WI38 (cell line): ENCODE measurements at regions not wholly inside any gene's neighbourhood (a gene's known extent, or its start where the extent isn't known, plus 50 kb on each side); places are given as distances from the start of the nearest gene placed in this dataset.

Source experiments
- H3K4me3 ChIP-seq: 2 replicates; pipeline ENCODE4 v1.5.1; 2011; ENCODE audit warnings: low read depth, mild to moderate bottlenecking, control low read depth, low read length
- CTCF ChIP-seq: IDR thresholded peaks from 2 replicates; pipeline ENCODE4 v1.5.1; 2012; ENCODE audit warnings: low read depth, mild to moderate bottlenecking, control low read depth, low read length

GRCh38 chr20:22004946-22005345 is 299.5 kb downstream of the PAX1 start:
- no peak for TF ChIP-seq CTCF
- no peak overlapping the region for H3K4me3 ChIP-seq

- no peak for TF ChIP-seq CTCF
These were observed 298.2 kb downstream of the PAX1 start for GRCh38 chr20:22003680-22004079.

GRCh38 chr20:22001886-22002285 is 296.4 kb downstream of the PAX1 start:
- H3K4me3 ChIP-seq = no peak overlapping the region
- TF ChIP-seq CTCF = no peak

More at GRCh38 chr20:22003680-22004079, 298.2 kb downstream of the PAX1 start:
- H3K4me3 ChIP-seq = no peak overlapping the region

- TF ChIP-seq CTCF = no peak
- H3K4me3 ChIP-seq = no peak overlapping the region
These were observed 290.0 kb downstream of the PAX1 start for GRCh38 chr20:21995461-21995860.

- no peak for TF ChIP-seq CTCF
- H3K4me3 ChIP-seq = no peak overlapping the region
These were observed 288.7 kb downstream of the PAX1 start for GRCh38 chr20:21994203-21994602.

GRCh38 chr20:21982559-21982958 is 277.1 kb downstream of the PAX1 start:
- no peak overlapping the region for H3K4me3 ChIP-seq
- no peak for TF ChIP-seq CTCF

GRCh38 chr20:21981597-21982344 is 276.3 kb downstream of the PAX1 start:
- H3K4me3 ChIP-seq = no peak overlapping the region
- TF ChIP-seq CTCF = no peak
